ENCODE measurements at regions not wholly inside any gene's neighbourhood (a gene's known extent, or its start where the extent isn't known, plus 50 kb on each side); places are given as distances from the start of the nearest gene placed in this dataset.
A peak's percentile ranks its signal among the peaks of the same experiment; 100 is the strongest.
"Not testable (repeated sequence)": the region's sequence is repeated elsewhere in the genome, so short reads cannot be mapped to it uniquely, and the experiment has no call there.

DNA sequence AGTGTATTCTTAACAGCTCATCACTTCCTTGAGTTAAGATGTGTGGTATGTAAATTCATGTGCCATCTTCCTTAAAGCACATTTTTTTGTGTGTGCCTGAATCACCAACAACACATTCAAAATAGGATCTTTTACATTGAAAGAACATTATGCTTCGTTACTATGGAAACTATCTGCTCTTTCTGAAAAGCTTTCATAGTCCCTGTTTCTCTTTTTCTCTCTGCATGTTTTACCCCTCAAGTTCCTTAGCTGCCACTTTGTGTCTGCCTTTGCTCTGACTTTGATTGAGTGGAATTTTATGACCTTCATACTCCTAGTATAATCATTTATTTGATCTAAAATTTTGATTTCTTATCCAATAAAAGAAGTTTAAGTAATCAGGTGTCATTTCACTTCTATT is 880.3 kb upstream of the FOXG1 start:
- 64 to 81% methylated on average over 1 of the region's 1 CpG for WGBS, 2 donors
- DNase-seq (no peak), ATAC-seq (ENCODE audit: insufficient read depth, low FRiP score) (no peak)
- Histone ChIP-seq H3K27me3 (ENCODE audit: control insufficient read depth in 3 of 3, insufficient read depth in 3 of 3, low read length in 2 of 3) (no peaks in the 10 kb centered on the region), H3K36me3 (ENCODE audit: control insufficient read depth in 4 of 4, insufficient read depth in 4 of 4, low read length in 4 of 4) (no peaks in the 10 kb centered on the region), H3K4me1 (ENCODE audit: control insufficient read depth in 5 of 5, insufficient read depth in 5 of 5, low read length in 5 of 5) (no peaks in the 10 kb centered on the region), H3K4me3 (no peak overlapping the region), H3K27ac (ENCODE audit: low read depth in 1 of 2, low read length in 1 of 2) (no peak overlapping the region), H3K9ac (ENCODE audit: insufficient read depth in 1 of 2, low read length in 2 of 2) (no peak overlapping the region), H3K9me3 (ENCODE audit: control insufficient read depth in 4 of 4, insufficient read depth in 3 of 4, low read length in 3 of 4) (no peaks in the 10 kb centered on the region)
- TF ChIP-seq, protein P1, sequence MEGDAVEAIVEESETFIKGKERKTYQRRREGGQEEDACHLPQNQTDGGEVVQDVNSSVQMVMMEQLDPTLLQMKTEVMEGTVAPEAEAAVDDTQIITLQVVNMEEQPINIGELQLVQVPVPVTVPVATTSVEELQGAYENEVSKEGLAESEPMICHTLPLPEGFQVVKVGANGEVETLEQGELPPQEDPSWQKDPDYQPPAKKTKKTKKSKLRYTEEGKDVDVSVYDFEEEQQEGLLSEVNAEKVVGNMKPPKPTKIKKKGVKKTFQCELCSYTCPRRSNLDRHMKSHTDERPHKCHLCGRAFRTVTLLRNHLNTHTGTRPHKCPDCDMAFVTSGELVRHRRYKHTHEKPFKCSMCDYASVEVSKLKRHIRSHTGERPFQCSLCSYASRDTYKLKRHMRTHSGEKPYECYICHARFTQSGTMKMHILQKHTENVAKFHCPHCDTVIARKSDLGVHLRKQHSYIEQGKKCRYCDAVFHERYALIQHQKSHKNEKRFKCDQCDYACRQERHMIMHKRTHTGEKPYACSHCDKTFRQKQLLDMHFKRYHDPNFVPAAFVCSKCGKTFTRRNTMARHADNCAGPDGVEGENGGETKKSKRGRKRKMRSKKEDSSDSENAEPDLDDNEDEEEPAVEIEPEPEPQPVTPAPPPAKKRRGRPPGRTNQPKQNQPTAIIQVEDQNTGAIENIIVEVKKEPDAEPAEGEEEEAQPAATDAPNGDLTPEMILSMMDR (IDR thresholded peaks at IDR 0.05; ENCODE audit: control extremely low read depth, extremely low read depth), result no peak

DNA sequence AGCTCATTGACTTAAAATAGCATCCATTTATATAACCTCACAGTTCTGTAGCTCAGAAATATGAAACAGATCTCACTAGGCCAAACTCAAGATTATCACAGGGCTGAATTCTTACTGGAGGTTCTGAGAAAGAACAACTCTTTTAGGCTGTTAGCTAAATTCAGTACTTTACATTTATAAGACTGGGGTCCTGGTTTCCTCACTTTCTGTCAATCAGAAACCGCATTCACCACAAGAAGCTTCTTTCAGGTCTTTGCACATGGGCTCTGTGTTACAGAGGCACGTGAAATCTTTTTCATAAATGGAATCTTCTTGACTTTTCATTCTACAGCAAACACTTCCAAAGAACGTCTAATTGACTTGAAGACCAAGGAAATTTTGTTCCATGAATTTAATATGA is 876.3 kb upstream of the FOXG1 start:
- 79 to 82% methylated on average over 3 of the region's 3 CpGs for WGBS, 2 donors
- TF ChIP-seq, protein P1 (IDR thresholded peaks at IDR 0.05; ENCODE audit: control extremely low read depth, extremely low read depth), result no peak
- H3K4me1 ChIP-seq (ENCODE audit: control insufficient read depth in 5 of 5, insufficient read depth in 5 of 5, low read length in 5 of 5), result no peaks in the 10 kb centered on the region
- ATAC-seq (ENCODE audit: insufficient read depth, low FRiP score) (no peak), DNase-seq (no peak)
- no peak overlapping the region for H3K4me3 ChIP-seq
- H3K9me3 ChIP-seq (ENCODE audit: control insufficient read depth in 4 of 4, insufficient read depth in 3 of 4, low read length in 3 of 4), result peaks cover 0 to 2% (median 0%) of the 10 kb centered on the region in 4 donors
- no peak overlapping the region for H3K9ac ChIP-seq (ENCODE audit: insufficient read depth in 1 of 2, low read length in 2 of 2)
- H3K27me3 ChIP-seq (ENCODE audit: control insufficient read depth in 3 of 3, insufficient read depth in 3 of 3, low read length in 2 of 3), result no peaks in the 10 kb centered on the region
- no peaks in the 10 kb centered on the region for H3K36me3 ChIP-seq (ENCODE audit: control insufficient read depth in 4 of 4, insufficient read depth in 4 of 4, low read length in 4 of 4)
- H3K27ac ChIP-seq (ENCODE audit: low read depth in 1 of 2, low read length in 1 of 2), result no peak overlapping the region

DNA sequence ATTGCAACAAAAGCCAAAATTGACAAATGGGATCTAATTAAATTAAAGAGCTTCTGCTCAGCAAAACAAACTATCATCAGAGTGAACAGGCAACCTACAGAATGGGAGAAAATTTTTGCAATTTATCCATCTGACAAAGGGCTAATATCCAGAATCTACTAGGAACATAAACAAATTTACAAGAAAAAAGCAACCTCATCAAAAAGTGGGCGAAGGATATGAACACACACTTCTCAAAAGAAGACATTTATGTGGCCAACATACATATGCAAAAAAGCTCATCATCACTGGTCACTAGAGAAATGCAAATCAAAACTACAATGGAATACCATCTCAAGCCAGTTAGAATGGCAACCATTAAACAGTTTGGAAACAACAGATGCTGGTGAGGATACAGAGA is 858.1 kb upstream of the FOXG1 start:
- not testable (repeated sequence) for ATAC-seq (ENCODE audit: insufficient read depth, low FRiP score); DNase-seq; H3K9ac ChIP-seq (ENCODE audit: insufficient read depth in 1 of 2, low read length in 2 of 2); H3K36me3 ChIP-seq (ENCODE audit: control insufficient read depth in 4 of 4, insufficient read depth in 4 of 4, low read length in 4 of 4); H3K4me1 ChIP-seq (ENCODE audit: control insufficient read depth in 5 of 5, insufficient read depth in 5 of 5, low read length in 5 of 5); H3K27ac ChIP-seq (ENCODE audit: low read depth in 1 of 2, low read length in 1 of 2); H3K4me3 ChIP-seq; H3K27me3 ChIP-seq (ENCODE audit: control insufficient read depth in 3 of 3, insufficient read depth in 3 of 3, low read length in 2 of 3); H3K9me3 ChIP-seq (ENCODE audit: control insufficient read depth in 4 of 4, insufficient read depth in 3 of 4, low read length in 3 of 4)
- 69 to 84% methylated on average over 1 of the region's 1 CpG for WGBS, 2 donors

DNA sequence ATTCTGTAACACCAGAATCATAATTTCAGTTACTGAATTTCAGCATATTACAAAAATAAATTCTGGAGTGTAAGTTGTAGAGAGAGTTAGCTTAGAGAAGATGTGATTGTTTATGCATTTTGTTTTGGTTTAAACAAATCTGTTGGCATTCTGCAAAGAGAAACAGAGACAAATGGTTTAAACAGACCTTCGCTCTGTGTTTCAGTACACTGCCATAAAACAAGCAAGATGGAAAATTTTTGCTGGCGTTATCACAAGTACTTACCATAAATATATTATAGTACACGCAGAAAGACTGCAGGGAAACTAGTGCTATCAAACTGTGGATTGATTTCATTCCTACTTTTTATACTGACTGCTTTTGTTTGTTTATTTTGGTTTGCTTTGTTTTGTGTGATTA is 850.3 kb upstream of the FOXG1 start:
- 79 to 86% methylated on average over 3 of the region's 3 CpGs for WGBS, 2 donors
- H3K9me3 ChIP-seq (ENCODE audit: control insufficient read depth in 4 of 4, insufficient read depth in 3 of 4, low read length in 3 of 4), result no peaks in the 10 kb centered on the region
- no peaks in the 10 kb centered on the region for H3K27me3 ChIP-seq (ENCODE audit: control insufficient read depth in 3 of 3, insufficient read depth in 3 of 3, low read length in 2 of 3)
- no peaks in the 10 kb centered on the region for H3K4me1 ChIP-seq (ENCODE audit: control insufficient read depth in 5 of 5, insufficient read depth in 5 of 5, low read length in 5 of 5)
- H3K4me3 ChIP-seq, result no peak overlapping the region
- ATAC-seq (ENCODE audit: insufficient read depth, low FRiP score), result no peak
- DNase-seq, result peak in 1 of 3 donors; percentile 0
- no peak overlapping the region for H3K9ac ChIP-seq (ENCODE audit: insufficient read depth in 1 of 2, low read length in 2 of 2)
- TF ChIP-seq, protein P1 (IDR thresholded peaks at IDR 0.05; ENCODE audit: control extremely low read depth, extremely low read depth), result no peak
- H3K27ac ChIP-seq (ENCODE audit: low read depth in 1 of 2, low read length in 1 of 2), result no peak overlapping the region
- no peaks in the 10 kb centered on the region for H3K36me3 ChIP-seq (ENCODE audit: control insufficient read depth in 4 of 4, insufficient read depth in 4 of 4, low read length in 4 of 4)

Data from lung (tissue), 11 donors.